HG03439 (cell line): ENCODE measurements at regions not wholly inside any gene's neighbourhood (a gene's known extent, or its start where the extent isn't known, plus 50 kb on each side); places are given as distances from the start of the nearest gene placed in this dataset.

Source experiments
- ATAC-seq: cut with Tn5 transposase; IDR thresholded peaks from one replicate; pipeline ENCODE4 v1.9.1; 2021; ENCODE audit warnings: mild to moderate bottlenecking, moderate library complexity; ENCODE audit not compliant: unreplicated experiment

GRCh38 chr12:19572920-19573558 lies 133.7 kb downstream of the AEBP2 start:
- peak; percentile 66 for ATAC-seq

- ATAC-seq = no peak
Observed at GRCh38 chr12:19573866-19574265, 134.6 kb downstream of the AEBP2 start.

GRCh38 chr12:19574601-19575000 lies 135.3 kb downstream of the AEBP2 start:
- no peak for ATAC-seq

DNA sequence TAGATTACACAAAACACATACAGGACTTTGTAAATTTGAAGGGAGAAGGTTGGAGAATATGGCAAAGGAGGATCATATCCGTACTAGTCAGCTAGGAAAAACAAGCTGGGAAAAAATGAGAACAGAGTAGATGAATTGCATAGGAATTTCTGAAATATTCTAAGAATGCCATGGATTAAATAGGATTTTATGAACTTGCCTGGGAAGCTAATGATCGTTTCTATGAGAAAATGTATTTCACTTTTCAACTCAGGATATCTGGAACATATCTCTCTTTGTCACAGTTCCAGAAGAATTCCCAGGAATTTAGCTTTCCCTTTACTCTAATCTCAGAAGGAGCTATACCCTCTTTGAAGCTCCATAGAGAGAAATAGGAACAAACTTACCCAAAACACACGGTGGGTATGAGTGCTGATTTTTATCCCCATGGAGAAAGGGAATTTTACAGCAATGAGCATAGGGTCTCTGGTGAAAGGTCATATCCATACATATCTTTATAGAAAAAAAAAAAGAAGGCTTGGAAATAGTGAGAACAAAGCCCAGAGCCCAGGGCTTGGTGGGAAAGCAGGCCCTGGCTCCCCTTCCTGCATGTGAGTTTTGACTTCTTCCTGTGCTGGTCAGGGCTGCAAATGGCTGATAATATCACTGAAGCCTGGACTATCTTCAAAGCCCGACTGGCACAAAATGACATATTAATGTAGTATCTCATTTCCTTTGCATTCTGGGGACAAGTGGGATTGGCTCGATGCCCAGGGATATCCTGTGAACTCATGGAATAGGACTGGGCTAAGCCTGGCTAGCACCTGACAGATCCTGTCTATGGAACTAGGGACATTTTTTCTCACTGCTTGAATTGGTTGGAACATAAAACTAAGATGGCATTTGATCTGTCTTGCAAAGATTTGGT lies 136.3 kb downstream of the AEBP2 start:
- no peak for ATAC-seq

DNA sequence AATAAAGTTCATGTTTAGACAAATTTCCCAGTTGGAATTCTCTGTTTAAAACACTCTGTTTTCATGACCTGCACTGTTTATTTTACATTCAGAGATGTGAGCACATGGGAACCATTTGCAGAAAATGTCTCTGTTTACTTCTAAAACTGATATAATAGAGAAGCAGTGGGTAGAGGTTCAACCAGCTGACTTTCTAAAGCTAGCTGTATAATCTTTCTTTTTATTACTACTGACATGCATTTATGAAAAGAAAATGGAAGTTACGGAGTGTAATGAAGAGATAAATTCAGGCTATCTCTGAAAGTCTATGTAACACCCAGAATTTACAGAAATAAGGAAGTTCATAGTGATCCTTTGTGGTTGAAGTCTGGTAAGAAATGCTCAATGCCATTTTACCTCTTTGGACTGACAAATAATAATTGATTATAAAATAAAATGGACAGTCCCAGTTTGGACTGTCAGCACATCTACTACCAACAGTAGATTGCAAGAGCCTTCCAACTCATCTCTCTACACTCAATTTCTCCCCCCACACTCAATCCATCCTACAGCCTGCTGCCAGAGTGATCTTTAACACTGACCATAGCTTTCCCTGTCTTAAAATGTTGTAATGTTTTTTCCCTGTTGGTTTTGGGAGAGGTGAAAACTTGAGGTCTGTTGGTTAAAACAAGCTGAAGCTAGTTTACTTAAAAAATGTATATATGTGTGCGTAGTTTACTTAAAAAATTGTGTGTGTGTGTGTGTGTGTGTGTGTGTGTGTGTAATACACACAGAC lies 137.4 kb downstream of the AEBP2 start:
- no peak for ATAC-seq

DNA sequence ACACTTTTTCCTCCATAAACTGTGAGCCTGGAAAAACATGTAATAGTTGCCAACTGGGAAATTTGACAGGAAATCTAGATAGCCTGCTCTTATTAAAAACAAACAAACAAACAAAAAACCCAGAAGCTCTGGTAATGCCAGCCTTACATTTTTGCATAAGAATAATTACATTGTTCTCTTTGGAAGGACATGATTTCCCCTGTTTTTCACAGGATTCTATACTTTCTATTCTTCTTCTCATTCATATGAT lies 137.9 kb downstream of the AEBP2 start:
- ATAC-seq = no peak

DNA sequence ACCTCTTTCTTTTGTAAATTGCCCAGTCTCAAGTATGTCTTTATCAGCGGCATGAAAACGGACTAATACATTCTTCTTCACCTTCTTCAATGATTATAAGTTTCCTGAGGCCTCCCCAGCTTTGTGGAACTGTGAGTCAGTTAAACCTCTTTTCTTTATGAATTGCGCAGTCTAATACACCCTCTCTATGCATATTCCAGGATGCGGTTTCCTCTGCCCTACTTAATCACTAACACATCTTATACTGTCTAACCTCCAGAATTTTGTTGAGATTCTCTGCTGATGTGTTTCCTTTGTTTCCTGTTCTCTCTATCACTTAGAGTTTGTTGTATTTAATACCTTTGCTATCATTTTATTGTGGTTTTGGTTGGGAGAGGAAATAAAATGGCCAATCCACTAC lies 145.4 kb downstream of the AEBP2 start:
- ATAC-seq = no peak

GRCh38 chr12:19588951-19589350 lies 149.7 kb downstream of the AEBP2 start:
- ATAC-seq = no peak

- ATAC-seq = no peak
Observed at GRCh38 chr12:19591951-19592350, 152.7 kb downstream of the AEBP2 start.

GRCh38 chr12:19596434-19597166 lies 157.3 kb downstream of the AEBP2 start:
- no peak for ATAC-seq

GRCh38 chr12:19597167-19598026 lies 158.1 kb downstream of the AEBP2 start:
- ATAC-seq = no peak

DNA sequence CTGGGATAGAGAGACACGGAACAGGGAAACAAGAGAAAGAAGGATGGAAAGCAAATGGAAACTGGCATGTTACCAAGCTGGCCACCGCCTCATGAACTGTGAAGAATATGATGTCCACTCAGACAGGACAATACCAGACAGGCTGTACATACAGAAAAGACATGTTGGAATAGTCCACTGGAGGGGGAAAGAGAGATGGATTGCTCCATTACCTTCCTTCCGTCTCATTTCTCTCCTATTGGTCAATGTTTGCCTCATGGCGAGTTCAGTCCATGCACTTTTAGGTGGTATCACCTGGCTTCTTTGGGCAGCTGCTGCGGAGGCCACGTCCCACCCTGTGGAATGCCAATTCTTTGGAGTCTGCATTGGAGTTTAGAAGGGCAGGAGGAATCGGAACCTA lies 166.4 kb downstream of the AEBP2 start:
- no peak for ATAC-seq

DNA sequence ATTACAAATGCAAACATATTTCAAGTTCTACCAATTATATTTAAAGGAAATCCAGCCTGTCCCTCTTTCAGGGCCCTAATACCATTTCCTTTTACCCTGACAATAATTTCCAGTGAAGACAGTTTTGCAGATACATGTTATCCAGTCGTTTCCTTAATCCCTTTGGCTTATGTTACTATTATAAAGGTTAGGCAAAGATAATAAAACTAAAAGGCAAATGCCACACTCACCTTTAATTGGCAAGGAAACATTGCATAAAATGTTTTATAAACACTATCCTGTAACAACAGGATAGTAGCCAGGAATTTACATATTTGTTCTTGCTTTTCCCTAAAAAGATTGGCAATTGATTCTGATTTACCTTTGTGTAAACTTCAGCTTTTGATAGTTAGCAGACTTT lies 168.7 kb downstream of the AEBP2 start:
- no peak for ATAC-seq

GRCh38 chr12:19613051-19613535 lies 173.8 kb downstream of the AEBP2 start:
- no peak for ATAC-seq

DNA sequence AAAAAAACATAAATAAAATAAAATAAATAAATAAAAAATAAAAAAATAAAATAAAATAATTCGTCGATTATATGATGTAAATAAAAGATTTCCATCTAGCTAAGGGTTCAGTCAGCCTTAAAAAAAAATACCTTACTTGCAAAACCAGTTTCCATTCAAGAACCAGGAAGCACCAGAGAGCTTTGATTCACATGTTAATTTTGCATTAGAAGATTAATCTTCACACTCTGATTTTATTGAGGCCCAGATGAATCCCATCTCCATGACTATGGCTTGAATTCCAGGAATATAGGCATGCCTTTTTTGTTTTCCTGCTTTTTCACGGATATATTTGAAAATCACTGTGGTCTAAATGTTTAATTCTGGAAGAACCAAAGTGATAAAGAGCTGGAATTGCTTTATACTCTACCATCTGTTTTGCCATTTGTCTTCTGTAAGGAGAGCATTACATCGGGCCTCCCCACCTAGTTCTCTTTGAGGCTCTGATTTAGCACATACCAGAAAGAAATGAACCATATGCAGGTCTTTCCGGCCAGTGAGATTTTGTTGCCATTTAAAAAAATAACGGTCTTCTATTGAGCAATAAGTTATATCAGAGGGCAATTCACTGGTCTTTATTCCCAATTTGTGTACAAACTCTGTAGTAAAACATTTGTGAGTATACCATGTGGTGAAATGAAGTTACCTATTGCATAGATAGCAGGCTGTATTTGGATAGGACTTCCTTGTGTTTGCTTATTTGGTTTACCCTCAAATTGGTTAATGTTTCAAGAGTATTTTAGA lies 175.5 kb downstream of the AEBP2 start:
- no peak for ATAC-seq

GRCh38 chr12:19615384-19615725 lies 176.1 kb downstream of the AEBP2 start:
- ATAC-seq = no peak

- no peak for ATAC-seq
Observed at GRCh38 chr12:19616781-19617180, 177.5 kb downstream of the AEBP2 start.

- no peak for ATAC-seq
Observed at GRCh38 chr12:19620222-19620621, 180.9 kb downstream of the AEBP2 start.

- ATAC-seq = no peak
Observed at GRCh38 chr12:19623751-19624399, 184.6 kb downstream of the AEBP2 start.
